ENCODE measurements at regions not wholly inside any gene's neighbourhood (a gene's known extent, or its start where the extent isn't known, plus 50 kb on each side); places are given as distances from the start of the nearest gene placed in this dataset.

DNA sequence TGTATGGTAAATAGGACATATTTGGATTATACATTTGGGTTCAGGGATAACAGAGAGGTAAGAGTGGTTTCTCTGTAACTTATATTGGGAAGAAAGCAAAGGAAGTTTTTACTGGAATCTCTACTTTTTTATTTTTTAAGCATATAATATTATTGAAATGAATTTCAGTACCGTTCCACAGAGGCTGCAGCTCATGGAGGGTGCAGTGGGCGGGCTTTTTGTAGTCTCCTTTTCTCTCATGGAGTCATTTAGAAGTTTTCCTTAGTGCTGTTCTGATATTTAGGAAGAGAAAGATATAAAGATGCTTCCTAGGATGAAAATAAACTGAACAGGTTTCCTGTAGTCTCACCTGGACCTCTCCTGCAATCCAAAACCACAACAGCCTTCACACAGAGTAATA, 1153.3 kb upstream of the TMEFF2 start:
- no peak overlapping the region for H3K27ac Mint-ChIP-seq (ENCODE audit: low read depth, unreplicated experiment)
- no TSS peak for BruUV-seq (replicated peaks)

DNA sequence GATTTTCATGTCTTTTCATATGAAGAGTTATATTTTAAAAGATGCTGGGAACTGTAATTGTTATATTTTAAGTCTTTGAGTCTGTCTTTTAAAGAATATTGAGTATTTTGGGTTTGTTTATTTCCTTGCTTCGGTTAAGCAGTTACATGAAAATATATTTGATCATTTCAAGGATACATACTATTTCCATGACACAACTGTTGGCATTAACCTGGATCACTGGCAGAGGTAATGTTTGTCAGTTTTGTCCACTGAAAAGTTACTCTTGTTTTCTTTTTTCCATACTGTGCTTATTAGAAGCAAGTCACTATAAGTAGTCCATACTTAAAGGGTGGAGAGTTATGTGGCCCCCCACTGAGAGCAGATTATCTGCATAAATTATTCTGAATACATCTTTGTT, 1142.0 kb upstream of the TMEFF2 start:
- TF ChIP-seq, protein P1, sequence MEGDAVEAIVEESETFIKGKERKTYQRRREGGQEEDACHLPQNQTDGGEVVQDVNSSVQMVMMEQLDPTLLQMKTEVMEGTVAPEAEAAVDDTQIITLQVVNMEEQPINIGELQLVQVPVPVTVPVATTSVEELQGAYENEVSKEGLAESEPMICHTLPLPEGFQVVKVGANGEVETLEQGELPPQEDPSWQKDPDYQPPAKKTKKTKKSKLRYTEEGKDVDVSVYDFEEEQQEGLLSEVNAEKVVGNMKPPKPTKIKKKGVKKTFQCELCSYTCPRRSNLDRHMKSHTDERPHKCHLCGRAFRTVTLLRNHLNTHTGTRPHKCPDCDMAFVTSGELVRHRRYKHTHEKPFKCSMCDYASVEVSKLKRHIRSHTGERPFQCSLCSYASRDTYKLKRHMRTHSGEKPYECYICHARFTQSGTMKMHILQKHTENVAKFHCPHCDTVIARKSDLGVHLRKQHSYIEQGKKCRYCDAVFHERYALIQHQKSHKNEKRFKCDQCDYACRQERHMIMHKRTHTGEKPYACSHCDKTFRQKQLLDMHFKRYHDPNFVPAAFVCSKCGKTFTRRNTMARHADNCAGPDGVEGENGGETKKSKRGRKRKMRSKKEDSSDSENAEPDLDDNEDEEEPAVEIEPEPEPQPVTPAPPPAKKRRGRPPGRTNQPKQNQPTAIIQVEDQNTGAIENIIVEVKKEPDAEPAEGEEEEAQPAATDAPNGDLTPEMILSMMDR (IDR thresholded peaks at IDR 0.05; ENCODE audit: unreplicated experiment) = no peak
- no peaks in the 10 kb centered on the region for H3K36me3 Mint-ChIP-seq (ENCODE audit: insufficient read depth, unreplicated experiment)
- ChIA-PET POLR2A (no interaction called here), CTCF (no interaction called here)
- intact Hi-C loops (cut with micrococcal nuclease) = no loop called here
- no TSS peak for BruUV-seq (replicated peaks)
- no peak overlapping the region for H3K27ac Mint-ChIP-seq (ENCODE audit: low read depth, unreplicated experiment)
- DNase-seq (ENCODE audit: unreplicated experiment) = no peak
- peaks cover 7% of the 10 kb centered on the region for H3K9me3 Mint-ChIP-seq (ENCODE audit: unreplicated experiment)
- H3K4me1 Mint-ChIP-seq (ENCODE audit: insufficient read depth, unreplicated experiment) = peaks cover 8% of the 10 kb centered on the region
- H3K27me3 Mint-ChIP-seq (ENCODE audit: insufficient read depth, unreplicated experiment) = no peaks in the 10 kb centered on the region
- H3K4me3 Mint-ChIP-seq (ENCODE audit: unreplicated experiment) = no peak overlapping the region

More for the DNA sequence above, 1153.3 kb upstream of the TMEFF2 start:
- Mint-ChIP-seq H3K36me3 (ENCODE audit: insufficient read depth, unreplicated experiment) (no peaks in the 10 kb centered on the region), H3K4me1 (ENCODE audit: insufficient read depth, unreplicated experiment) (peaks cover 7% of the 10 kb centered on the region), H3K9me3 (ENCODE audit: unreplicated experiment) (no peaks in the 10 kb centered on the region), H3K4me3 (ENCODE audit: unreplicated experiment) (no peak overlapping the region), H3K27me3 (ENCODE audit: insufficient read depth, unreplicated experiment) (no peaks in the 10 kb centered on the region)
- DNase-seq (ENCODE audit: unreplicated experiment) = no peak
- intact Hi-C loops (cut with micrococcal nuclease) = no loop called here
- POLR2A ChIA-PET = interaction anchor here (0.6 to 0.7 kb wide), 2 partner anchors 143 to 204 kb away, joined by 3 read pairs; no protein-coding TSS in a partner anchor
- CTCF ChIA-PET = no interaction called here
- TF ChIP-seq, protein P1 (IDR thresholded peaks at IDR 0.05; ENCODE audit: unreplicated experiment) = no peak

GRCh38 chr2:193334401-193334800, 1139.7 kb upstream of the TMEFF2 start:
- intact Hi-C loops (cut with micrococcal nuclease) = no loop called here
- Mint-ChIP-seq H3K27me3 (ENCODE audit: insufficient read depth, unreplicated experiment) (no peaks in the 10 kb centered on the region), H3K9me3 (ENCODE audit: unreplicated experiment) (peaks cover 7% of the 10 kb centered on the region), H3K36me3 (ENCODE audit: insufficient read depth, unreplicated experiment) (no peaks in the 10 kb centered on the region), H3K27ac (ENCODE audit: low read depth, unreplicated experiment) (no peak overlapping the region), H3K4me1 (ENCODE audit: insufficient read depth, unreplicated experiment) (peaks cover 8% of the 10 kb centered on the region), H3K4me3 (ENCODE audit: unreplicated experiment) (no peak overlapping the region)
- TF ChIP-seq, protein P1 (IDR thresholded peaks at IDR 0.05; ENCODE audit: unreplicated experiment) = no peak
- no TSS peak for BruUV-seq (replicated peaks)
- CTCF ChIA-PET = no interaction called here
- POLR2A ChIA-PET = no interaction called here
- DNase-seq (ENCODE audit: unreplicated experiment) = no peak

DNA sequence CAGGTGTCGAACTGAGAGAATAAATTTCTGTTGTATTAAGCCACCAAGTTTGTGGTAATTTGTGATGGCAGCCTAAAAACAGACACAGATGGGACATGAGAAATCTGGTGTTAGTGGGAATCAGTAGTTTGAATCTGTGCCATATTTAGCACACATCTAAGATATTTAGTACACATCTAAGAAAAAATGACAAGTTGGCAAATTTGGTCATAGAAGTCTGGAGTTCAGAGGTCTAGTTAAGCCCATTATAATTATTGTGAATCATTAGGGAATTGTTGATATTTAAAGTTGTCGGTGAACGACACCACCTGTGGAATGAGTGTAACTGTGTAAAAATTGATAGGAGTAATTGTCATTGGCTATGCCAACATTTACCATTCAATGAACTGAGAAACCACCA, 1138.8 kb upstream of the TMEFF2 start:
- DNase-seq (ENCODE audit: unreplicated experiment) = no peak
- CTCF ChIA-PET = no interaction called here
- no TSS peak for BruUV-seq (replicated peaks)
- intact Hi-C loops (cut with micrococcal nuclease) = no loop called here
- peaks cover 8% of the 10 kb centered on the region for H3K4me1 Mint-ChIP-seq (ENCODE audit: insufficient read depth, unreplicated experiment)
- no peak overlapping the region for H3K4me3 Mint-ChIP-seq (ENCODE audit: unreplicated experiment)
- H3K36me3 Mint-ChIP-seq (ENCODE audit: insufficient read depth, unreplicated experiment) = no peaks in the 10 kb centered on the region
- H3K27me3 Mint-ChIP-seq (ENCODE audit: insufficient read depth, unreplicated experiment) = no peaks in the 10 kb centered on the region
- H3K27ac Mint-ChIP-seq (ENCODE audit: low read depth, unreplicated experiment) = no peak overlapping the region
- peaks cover 7% of the 10 kb centered on the region for H3K9me3 Mint-ChIP-seq (ENCODE audit: unreplicated experiment)
- TF ChIP-seq, protein P1 (IDR thresholded peaks at IDR 0.05; ENCODE audit: unreplicated experiment) = no peak
- POLR2A ChIA-PET = no interaction called here
